Tibial artery (tissue), 4 donors: ENCODE measurements at regions not wholly inside any gene's neighbourhood (a gene's known extent, or its start where the extent isn't known, plus 50 kb on each side); places are given as distances from the start of the nearest gene placed in this dataset.

Experiments
- DNase-seq, 2 donors: peaks; one replicate each; pipeline ENCODE4 v3.0.0-alpha.2; 2019
- H3K27ac ChIP-seq, 2 donors: fragments of 200-600 bp; sonication (generic) in 1 of 2; 1 replicate in 1 of 2; 2 replicates in 1 of 2; pipeline ENCODE4 v1.5.1; 2018 to 2019; ENCODE audit warnings: mild to moderate bottlenecking in 1 of 2
- H3K27me3 ChIP-seq, 2 donors: fragments of 200-600 bp; sonication (generic) in 1 of 2; one replicate each; pipeline versions ENCODE4 v1.5.1 to v1.6.0; 2016 to 2019
- H3K36me3 ChIP-seq, 3 donors: fragments of 200-600 bp; sonication (generic) in 2 of 3; one replicate each; pipeline ENCODE4 v1.5.1; 2016 to 2019; ENCODE audit warnings: mild to moderate bottlenecking in 2 of 3
- H3K4me1 ChIP-seq, 4 donors: fragments of 200-600 bp; sonication (generic) in 2 of 4; 1 replicate in 3 of 4; 2 replicates in 1 of 4; pipeline ENCODE4 v1.5.1; 2016 to 2019
- H3K4me3 ChIP-seq, 2 donors: fragments of 200-600 bp; sonication (generic) in 1 of 2; 1 replicate in 1 of 2; 2 replicates in 1 of 2; pipeline ENCODE4 v1.5.1; 2018 to 2019; ENCODE audit warnings: mild to moderate bottlenecking in 2 of 2
- H3K9me3 ChIP-seq, 3 donors: fragments of 200-600 bp; sonication (generic) in 1 of 3; one replicate each; pipeline ENCODE4 v1.5.1; 2016 to 2019
- intact Hi-C: fragments of 100-400 bp; cut with DNase I; formaldehyde crosslinking; loops from one replicate; pipeline ENCODE4 v1.15.0; 2023; ENCODE audit warnings: low total_unique reads
- TF ChIP-seq, protein P1 (sequence below), 2 experiments: fragments of 200-600 bp in 1 of 2; fragments of 450-650 bp in 1 of 2; IDR thresholded peaks; one replicate each; pipeline ENCODE4 v1.5.1; 2017 to 2019; ENCODE audit warnings: antibody characterized with exemption in 2 of 2, mild to moderate bottlenecking in 1 of 2, moderate library complexity in 1 of 2

DNA sequence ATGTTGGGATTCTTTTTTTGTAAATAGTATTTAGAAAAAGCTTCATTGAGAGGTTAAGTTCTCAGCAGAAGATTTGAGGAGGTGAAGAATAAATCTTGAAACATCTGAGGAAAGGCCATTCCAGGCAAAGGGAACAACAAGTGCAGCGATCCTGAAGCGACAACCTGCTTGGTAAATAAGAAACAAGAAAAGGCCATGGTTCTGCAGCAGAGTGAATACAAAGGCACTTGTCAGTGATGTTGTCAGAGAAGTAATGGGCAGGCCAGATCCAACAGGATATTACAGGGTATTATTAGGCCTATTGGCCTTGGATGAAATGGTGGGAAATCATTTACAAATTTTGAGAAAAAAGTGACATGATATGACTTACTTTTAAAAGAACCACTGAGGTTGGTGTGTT lies 960.0 kb downstream of the PLA2G4A start:
- intact Hi-C loops = no loop called here
- DNase-seq = no peak
- H3K4me1 ChIP-seq = no peaks in the 10 kb centered on the region
- no peak overlapping the region for H3K4me3 ChIP-seq
- TF ChIP-seq, protein P1, sequence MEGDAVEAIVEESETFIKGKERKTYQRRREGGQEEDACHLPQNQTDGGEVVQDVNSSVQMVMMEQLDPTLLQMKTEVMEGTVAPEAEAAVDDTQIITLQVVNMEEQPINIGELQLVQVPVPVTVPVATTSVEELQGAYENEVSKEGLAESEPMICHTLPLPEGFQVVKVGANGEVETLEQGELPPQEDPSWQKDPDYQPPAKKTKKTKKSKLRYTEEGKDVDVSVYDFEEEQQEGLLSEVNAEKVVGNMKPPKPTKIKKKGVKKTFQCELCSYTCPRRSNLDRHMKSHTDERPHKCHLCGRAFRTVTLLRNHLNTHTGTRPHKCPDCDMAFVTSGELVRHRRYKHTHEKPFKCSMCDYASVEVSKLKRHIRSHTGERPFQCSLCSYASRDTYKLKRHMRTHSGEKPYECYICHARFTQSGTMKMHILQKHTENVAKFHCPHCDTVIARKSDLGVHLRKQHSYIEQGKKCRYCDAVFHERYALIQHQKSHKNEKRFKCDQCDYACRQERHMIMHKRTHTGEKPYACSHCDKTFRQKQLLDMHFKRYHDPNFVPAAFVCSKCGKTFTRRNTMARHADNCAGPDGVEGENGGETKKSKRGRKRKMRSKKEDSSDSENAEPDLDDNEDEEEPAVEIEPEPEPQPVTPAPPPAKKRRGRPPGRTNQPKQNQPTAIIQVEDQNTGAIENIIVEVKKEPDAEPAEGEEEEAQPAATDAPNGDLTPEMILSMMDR (IDR thresholded peaks at IDR 0.05) = no peak
- no peaks in the 10 kb centered on the region for H3K9me3 ChIP-seq
- no peak overlapping the region for H3K27ac ChIP-seq
- H3K27me3 ChIP-seq = no peaks in the 10 kb centered on the region
- no peaks in the 10 kb centered on the region for H3K36me3 ChIP-seq

DNA sequence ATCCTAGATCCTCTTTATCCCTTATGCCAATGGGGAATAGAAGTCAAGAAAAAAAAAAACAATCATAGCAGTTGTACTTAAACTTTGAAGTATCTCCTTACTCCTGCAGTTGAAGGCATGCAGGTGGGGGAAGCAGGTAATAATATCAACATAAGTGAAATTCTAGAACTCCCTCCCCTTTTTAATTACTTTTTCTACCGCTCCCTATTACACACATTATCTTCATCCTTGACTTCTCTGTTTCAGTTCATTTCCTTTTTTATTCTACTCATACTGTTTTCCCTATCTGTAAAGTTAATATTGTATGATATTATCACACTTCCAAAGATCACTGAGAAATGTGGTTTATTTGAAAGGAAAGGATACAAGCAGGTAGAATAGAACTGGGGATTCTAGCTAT lies 962.0 kb downstream of the PLA2G4A start:
- no peaks in the 10 kb centered on the region for H3K4me1 ChIP-seq
- H3K27me3 ChIP-seq = no peaks in the 10 kb centered on the region
- intact Hi-C loops = no loop called here
- H3K36me3 ChIP-seq = no peaks in the 10 kb centered on the region
- H3K9me3 ChIP-seq = no peaks in the 10 kb centered on the region
- no peak overlapping the region for H3K4me3 ChIP-seq
- no peak overlapping the region for H3K27ac ChIP-seq
- TF ChIP-seq, protein P1 (IDR thresholded peaks at IDR 0.05) = no peak
- no peak for DNase-seq

DNA sequence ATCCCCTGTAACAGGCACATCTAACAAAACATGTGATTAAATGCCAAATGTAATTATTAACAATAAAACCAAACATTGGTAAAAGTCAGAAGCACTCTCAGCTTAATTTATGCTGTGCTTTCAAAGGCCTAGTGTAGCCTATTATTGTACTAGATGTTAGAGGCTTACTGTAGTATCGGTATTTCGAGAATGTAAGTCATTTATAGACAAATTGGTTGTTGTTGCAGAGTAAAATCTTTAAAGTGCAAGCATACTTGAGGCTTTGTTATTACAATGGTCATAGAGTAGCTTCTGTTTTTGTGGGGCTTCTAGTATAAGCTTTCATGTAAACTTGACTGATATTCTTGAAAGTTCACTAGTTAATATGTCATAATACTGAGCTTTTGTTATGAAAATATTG lies 965.8 kb downstream of the PLA2G4A start:
- DNase-seq = no peak
- Histone ChIP-seq H3K9me3 (no peaks in the 10 kb centered on the region), H3K27ac (no peak overlapping the region), H3K4me3 (no peak overlapping the region), H3K4me1 (no peaks in the 10 kb centered on the region), H3K36me3 (no peaks in the 10 kb centered on the region), H3K27me3 (no peaks in the 10 kb centered on the region)
- TF ChIP-seq, protein P1 (IDR thresholded peaks at IDR 0.05) = no peak
- intact Hi-C loops = no loop called here

DNA sequence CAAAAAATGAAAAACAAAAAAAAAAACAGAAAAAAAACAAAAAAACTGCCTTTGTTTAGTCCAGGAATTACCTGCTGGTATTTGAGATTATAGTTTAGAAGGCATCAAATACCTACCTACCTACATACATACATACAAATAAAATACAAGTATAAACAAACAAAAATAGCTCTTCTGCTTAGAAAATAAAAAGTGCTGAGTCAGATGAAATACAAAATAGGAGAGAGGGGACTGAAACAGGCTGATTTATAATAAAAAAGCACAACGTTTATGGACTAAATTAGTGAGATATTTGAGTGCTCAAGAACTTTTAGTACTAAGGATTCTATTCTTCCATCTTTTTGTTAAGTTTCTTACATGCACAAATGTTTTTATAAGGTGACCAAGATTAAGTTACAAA lies 980.8 kb downstream of the PLA2G4A start:
- Histone ChIP-seq H3K27me3 (no peaks in the 10 kb centered on the region), H3K4me1 (no peaks in the 10 kb centered on the region), H3K9me3 (no peaks in the 10 kb centered on the region), H3K36me3 (no peaks in the 10 kb centered on the region), H3K4me3 (no peak overlapping the region), H3K27ac (no peak overlapping the region)
- TF ChIP-seq, protein P1 (IDR thresholded peaks at IDR 0.05) = no peak
- DNase-seq = no peak
- intact Hi-C loops = no loop called here

DNA sequence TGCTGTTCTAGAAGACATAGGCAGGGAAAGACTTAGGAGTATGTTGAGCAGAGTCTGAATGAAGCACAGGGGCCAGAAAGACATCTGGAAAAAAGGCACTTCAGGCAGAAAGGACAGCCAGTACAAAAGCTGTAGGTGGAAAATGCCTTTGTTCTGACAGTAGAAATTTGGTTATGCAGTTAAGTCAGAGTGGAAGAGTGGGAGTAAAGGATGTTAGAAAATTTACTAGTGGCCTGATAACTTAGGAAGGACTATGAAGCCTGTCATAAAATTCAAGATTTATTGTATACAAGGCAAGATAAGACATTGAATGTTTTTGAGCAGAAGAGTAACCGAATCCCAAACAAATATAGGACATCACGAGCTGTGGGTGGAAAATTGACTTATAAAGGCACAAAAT lies 987.9 kb downstream of the PLA2G4A start:
- TF ChIP-seq, protein P1 (IDR thresholded peaks at IDR 0.05) = no peak
- no peak overlapping the region for H3K4me3 ChIP-seq
- DNase-seq = no peak
- no peaks in the 10 kb centered on the region for H3K27me3 ChIP-seq
- H3K27ac ChIP-seq = no peak overlapping the region
- no peaks in the 10 kb centered on the region for H3K36me3 ChIP-seq
- intact Hi-C loops = no loop called here
- H3K4me1 ChIP-seq = no peaks in the 10 kb centered on the region
- no peaks in the 10 kb centered on the region for H3K9me3 ChIP-seq

DNA sequence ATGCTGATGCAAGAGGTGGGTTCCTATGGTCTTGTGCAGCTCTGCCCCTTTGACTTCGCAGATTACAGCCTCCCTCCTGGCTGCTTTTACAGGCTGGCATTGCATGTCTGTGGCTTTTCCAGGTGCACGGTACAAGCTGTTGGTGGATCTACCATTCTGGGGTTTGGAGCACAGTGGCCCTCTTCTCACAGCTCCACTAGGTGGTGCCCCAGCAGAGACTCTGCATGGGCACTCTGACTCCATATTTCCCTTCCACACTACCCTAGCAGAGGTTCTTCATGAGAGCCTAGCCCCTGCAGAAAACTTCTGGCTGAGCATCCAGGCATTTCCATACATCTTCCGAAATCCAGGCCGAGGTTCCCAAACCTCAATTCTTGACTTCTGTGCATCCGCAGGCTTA lies 989.0 kb downstream of the PLA2G4A start:
- TF ChIP-seq, protein P1 (IDR thresholded peaks at IDR 0.05) = no peak
- no peaks in the 10 kb centered on the region for H3K27me3 ChIP-seq
- intact Hi-C loops = no loop called here
- H3K4me3 ChIP-seq = no peak overlapping the region
- no peaks in the 10 kb centered on the region for H3K36me3 ChIP-seq
- H3K27ac ChIP-seq = no peak overlapping the region
- no peak for DNase-seq
- no peaks in the 10 kb centered on the region for H3K4me1 ChIP-seq
- H3K9me3 ChIP-seq = no peaks in the 10 kb centered on the region
